ENCODE measurements at regions not wholly inside any gene's neighbourhood (a gene's known extent, or its start where the extent isn't known, plus 50 kb on each side); places are given as distances from the start of the nearest gene placed in this dataset.

GRCh38 chr1:209375671-209376365, 207.7 kb upstream of the CAMK1G start:
- DNase-seq (ENCODE audit: low read depth in 2 of 2), result no peak

- no peak for DNase-seq (ENCODE audit: low read depth in 2 of 2)
Measured at GRCh38 chr1:209376774-209377173, 206.7 kb upstream of the CAMK1G start.

GRCh38 chr1:209377995-209378394, 205.5 kb upstream of the CAMK1G start:
- no peak for DNase-seq (ENCODE audit: low read depth in 2 of 2)

GRCh38 chr1:209379280-209379679, 204.2 kb upstream of the CAMK1G start:
- no peak for DNase-seq (ENCODE audit: low read depth in 2 of 2)

GRCh38 chr1:209380420-209380819, 203.1 kb upstream of the CAMK1G start:
- DNase-seq (ENCODE audit: low read depth in 2 of 2), result no peak

- DNase-seq (ENCODE audit: low read depth in 2 of 2), result no peak
Measured at GRCh38 chr1:209382231-209383100, 201.0 kb upstream of the CAMK1G start.

- no peak for DNase-seq (ENCODE audit: low read depth in 2 of 2)
Measured at GRCh38 chr1:209383422-209383821, 200.1 kb upstream of the CAMK1G start.

GRCh38 chr1:209383907-209384709, 199.4 kb upstream of the CAMK1G start:
- DNase-seq (ENCODE audit: low read depth in 2 of 2), result no peak

GRCh38 chr1:209384710-209385550, 198.6 kb upstream of the CAMK1G start:
- no peak for DNase-seq (ENCODE audit: low read depth in 2 of 2)

GRCh38 chr1:209386156-209386555, 197.4 kb upstream of the CAMK1G start:
- no peak for DNase-seq (ENCODE audit: low read depth in 2 of 2)

- no peak for DNase-seq (ENCODE audit: low read depth in 2 of 2)
Measured at GRCh38 chr1:209387271-209387968, 196.1 kb upstream of the CAMK1G start.

- no peak for DNase-seq (ENCODE audit: low read depth in 2 of 2)
Measured at GRCh38 chr1:209387969-209388329, 195.6 kb upstream of the CAMK1G start.

- no peak for DNase-seq (ENCODE audit: low read depth in 2 of 2)
Measured at GRCh38 chr1:209388358-209388757, 195.2 kb upstream of the CAMK1G start.

- DNase-seq (ENCODE audit: low read depth in 2 of 2), result no peak
Measured at GRCh38 chr1:209389258-209389657, 194.3 kb upstream of the CAMK1G start.

- DNase-seq (ENCODE audit: low read depth in 2 of 2), result no peak
Measured at GRCh38 chr1:209389975-209390374, 193.5 kb upstream of the CAMK1G start.

GRCh38 chr1:209390764-209391163, 192.8 kb upstream of the CAMK1G start:
- no peak for DNase-seq (ENCODE audit: low read depth in 2 of 2)

- no peak for DNase-seq (ENCODE audit: low read depth in 2 of 2)
Measured at GRCh38 chr1:209391792-209392191, 191.7 kb upstream of the CAMK1G start.

- DNase-seq (ENCODE audit: low read depth in 2 of 2), result no peak
Measured at GRCh38 chr1:209395169-209395568, 188.3 kb upstream of the CAMK1G start.

- DNase-seq (ENCODE audit: low read depth in 2 of 2), result no peak
Measured at GRCh38 chr1:209397371-209397770, 186.1 kb upstream of the CAMK1G start.

GRCh38 chr1:209397910-209398309, 185.6 kb upstream of the CAMK1G start:
- DNase-seq (ENCODE audit: low read depth in 2 of 2), result no peak
